C4-2B (cell line): ENCODE measurements at regions not wholly inside any gene's neighbourhood (a gene's known extent, or its start where the extent isn't known, plus 50 kb on each side); places are given as distances from the start of the nearest gene placed in this dataset.

ENCODE experiments used
- CTCF ChIP-seq: fragments of 450-650 bp; conservative IDR thresholded peaks from 2 replicates; pipeline ENCODE4 v1.5.1; 2017; ENCODE audit warnings: mild to moderate bottlenecking
- ZFX ChIP-seq: fragments of 450-650 bp; IDR thresholded peaks from 2 replicates; pipeline ENCODE4 v1.6.1; 2017

- no peak for TF ChIP-seq CTCF
- no peak for TF ChIP-seq ZFX
These were observed 336.4 kb downstream of the FOXG1 start for GRCh38 chr14:29102996-29103395.
